WTC11 (cell line): ENCODE measurements at regions not wholly inside any gene's neighbourhood (a gene's known extent, or its start where the extent isn't known, plus 50 kb on each side); places are given as distances from the start of the nearest gene placed in this dataset.

Source experiments
- ATAC-seq: fragments of 200-7000 bp; cut with Tn5 transposase; 2 replicates; pipeline ENCODE4 v1.10.0; 2021; ENCODE audit warnings: mild to moderate bottlenecking, moderate library complexity
- CTCF ChIA-PET: fragments of 300-600 bp; sonication (Branson Sonifier 250); formaldehyde crosslinking; loops from one replicate; lab custom pipeline; 2021; ENCODE audit warnings: antibody characterized with exemption; lab: Charles Lee
- POLR2A ChIA-PET: fragments of 350-600 bp; sonication (Branson Sonifier 250); formaldehyde crosslinking; loops from one replicate; lab custom pipeline; 2021; ENCODE audit warnings: antibody characterized with exemption; lab: Charles Lee
- DNase-seq: peaks from one replicate; pipeline ENCODE4 v3.0.0; 2021; ENCODE audit warnings: low spot score
- H3K27ac Mint-ChIP-seq: 2 replicates; pipeline ENCODE4 v1.8.0; 2021; ENCODE audit warnings: mixed read lengths
- H3K27me3 Mint-ChIP-seq: 2 replicates; pipeline ENCODE4 v1.8.0; 2021; ENCODE audit warnings: low read depth, mild to moderate bottlenecking, moderate library complexity, mixed read lengths
- H3K36me3 Mint-ChIP-seq: 2 replicates; pipeline ENCODE4 v1.8.0; 2021; ENCODE audit warnings: mixed read lengths
- H3K4me1 Mint-ChIP-seq: 2 replicates; pipeline ENCODE4 v1.8.0; 2022; ENCODE audit warnings: mixed read lengths
- H3K4me3 Mint-ChIP-seq: 2 replicates; pipeline ENCODE4 v1.8.0; 2021; ENCODE audit warnings: mild to moderate bottlenecking, moderate library complexity, mixed read lengths
- H3K9me3 Mint-ChIP-seq: 2 replicates; pipeline ENCODE4 v1.8.0; 2021; ENCODE audit warnings: mixed read lengths
- CREM ChIP-seq: sonication (generic); formaldehyde crosslinking; IDR thresholded peaks from 2 replicates; pipeline ENCODE4 v1.8.1; 2022; ENCODE audit warnings: mild to moderate bottlenecking, missing genetic modification reagents, moderate library complexity
- GABPB1 ChIP-seq: sonication (generic); formaldehyde crosslinking; IDR thresholded peaks from 2 replicates; pipeline ENCODE4 v1.8.1; 2023; ENCODE audit warnings: mild to moderate bottlenecking, missing genetic modification reagents
- GRHL2 ChIP-seq: fragments of 250-450 bp; sonication (Bioruptor Pico); IDR thresholded peaks from 2 replicates; pipeline ENCODE4 v1.8.0; 2022; ENCODE audit warnings: mild to moderate bottlenecking, moderate library complexity; ENCODE audit not compliant: insufficient replicate concordance, severe bottlenecking
- GTF2I ChIP-seq: fragments of 250-450 bp; sonication (Bioruptor Pico); conservative IDR thresholded peaks from 2 replicates; pipeline ENCODE4 v1.4.0; 2021; ENCODE audit warnings: mild to moderate bottlenecking
- JUN ChIP-seq: sonication (generic); formaldehyde crosslinking; IDR thresholded peaks from 2 replicates; pipeline ENCODE4 v1.8.0; 2023; ENCODE audit warnings: mild to moderate bottlenecking, missing genetic modification reagents
- NFE2L1 ChIP-seq: sonication (generic); formaldehyde crosslinking; IDR thresholded peaks from 2 replicates; pipeline ENCODE4 v1.8.1; 2023; ENCODE audit warnings: missing genetic modification reagents
- NFYB ChIP-seq: sonication (generic); formaldehyde crosslinking; conservative IDR thresholded peaks from 2 replicates; pipeline ENCODE4 v1.8.0; 2022; ENCODE audit warnings: low read depth, missing genetic modification reagents
- NR1H2 ChIP-seq: sonication (generic); formaldehyde crosslinking; IDR thresholded peaks from 2 replicates; pipeline ENCODE4 v1.9.0; 2021; ENCODE audit warnings: mild to moderate bottlenecking, moderate library complexity, missing genetic modification reagents
- NR3C1 ChIP-seq: sonication (generic); formaldehyde crosslinking; conservative IDR thresholded peaks from 2 replicates; pipeline ENCODE4 v1.8.1; 2023; ENCODE audit warnings: low read depth, mild to moderate bottlenecking, missing genetic modification reagents
- PRRX2 ChIP-seq: fragments of 250-450 bp; sonication (Bioruptor Pico); IDR thresholded peaks from 2 replicates; pipeline ENCODE4 v1.8.0; 2021; ENCODE audit warnings: mild to moderate bottlenecking
- SMAD3 ChIP-seq: sonication (generic); formaldehyde crosslinking; IDR thresholded peaks from 2 replicates; pipeline ENCODE4 v1.8.0; 2022; ENCODE audit warnings: missing genetic modification reagents, mild to moderate bottlenecking, borderline replicate concordance
- SP1 ChIP-seq: sonication (generic); formaldehyde crosslinking; conservative IDR thresholded peaks from 2 replicates; pipeline ENCODE4 v1.8.1; 2022; ENCODE audit warnings: missing genetic modification reagents
- TCF7 ChIP-seq: sonication (generic); formaldehyde crosslinking; IDR thresholded peaks from 2 replicates; pipeline ENCODE4 v1.8.0; 2022; ENCODE audit warnings: mild to moderate bottlenecking, low read depth, missing genetic modification reagents, moderate library complexity
- ZBTB43 ChIP-seq: sonication (generic); formaldehyde crosslinking; IDR thresholded peaks from 2 replicates; pipeline ENCODE4 v1.8.1; 2023; ENCODE audit warnings: mild to moderate bottlenecking, missing genetic modification reagents
- ZNF232 ChIP-seq: sonication (generic); formaldehyde crosslinking; IDR thresholded peaks from 2 replicates; pipeline ENCODE4 v1.8.0; 2022; ENCODE audit warnings: mild to moderate bottlenecking, missing genetic modification reagents
- ZNF263 ChIP-seq: sonication (generic); formaldehyde crosslinking; IDR thresholded peaks from 2 replicates; pipeline ENCODE4 v1.8.1; 2022; ENCODE audit warnings: low read depth, mild to moderate bottlenecking, moderate library complexity, missing genetic modification reagents
- ZNF425 ChIP-seq: fragments of 250-450 bp; sonication (Bioruptor Pico); conservative IDR thresholded peaks from 2 replicates; pipeline ENCODE4 v1.9.0; 2021; ENCODE audit warnings: mild to moderate bottlenecking
- ZSCAN18 ChIP-seq: fragments of 250-450 bp; sonication (Bioruptor Pico); IDR thresholded peaks from 2 replicates; pipeline ENCODE4 v2.1.2; 2022; ENCODE audit warnings: mild to moderate bottlenecking, moderate library complexity
- TF ChIP-seq, protein P1 (sequence below): sonication (generic); formaldehyde crosslinking; IDR thresholded peaks from 2 replicates; pipeline ENCODE4 v1.8.0; 2023; ENCODE audit warnings: mild to moderate bottlenecking, missing genetic modification reagents
- TF ChIP-seq, protein P2 (sequence below): fragments of 200-600 bp; IDR thresholded peaks from 2 replicates; pipeline ENCODE4 v1.8.0; 2022; ENCODE audit warnings: antibody characterized with exemption
- TF ChIP-seq, protein P3 (sequence below): sonication (generic); formaldehyde crosslinking; conservative IDR thresholded peaks from 2 replicates; pipeline ENCODE4 v1.8.1; 2022; ENCODE audit warnings: mild to moderate bottlenecking, missing genetic modification reagents
- TF ChIP-seq, protein P4 (sequence below): fragments of 250-450 bp; sonication (Bioruptor Pico); IDR thresholded peaks from 2 replicates; pipeline ENCODE4 v1.9.0; 2021; ENCODE audit warnings: mild to moderate bottlenecking
- TF ChIP-seq, protein P5 (sequence below): sonication (generic); formaldehyde crosslinking; IDR thresholded peaks from 2 replicates; pipeline ENCODE4 v1.8.1; 2022; ENCODE audit warnings: mild to moderate bottlenecking, missing genetic modification reagents, moderate library complexity, borderline replicate concordance

GRCh38 chr9:14455243-14455642 is 141.3 kb upstream of the NFIB start:
- H3K27me3 Mint-ChIP-seq = no peaks in the 10 kb centered on the region
- POLR2A ChIA-PET = no interaction called here
- no peak overlapping the region for H3K4me3 Mint-ChIP-seq
- no peaks in the 10 kb centered on the region for H3K9me3 Mint-ChIP-seq
- CTCF ChIA-PET = no interaction called here
- H3K36me3 Mint-ChIP-seq = no peaks in the 10 kb centered on the region
- peaks cover 5% of the 10 kb centered on the region; the same call in 1 of the 2 replicates for H3K4me1 Mint-ChIP-seq
- TF ChIP-seq TCF7 (CRISPR knock-in tag) = no peak
- TF ChIP-seq GRHL2 = no peak
- no peak for TF ChIP-seq SP1
- TF ChIP-seq NFYB (CRISPR knock-in tag) = no peak
- TF ChIP-seq ZNF263 (CRISPR knock-in tag) = no peak
- TF ChIP-seq SMAD3 (CRISPR knock-in tag) = no peak
- no peak for TF ChIP-seq ZSCAN18
- TF ChIP-seq GABPB1 (CRISPR knock-in tag) = no peak
- no peak for TF ChIP-seq ZNF425 (CRISPR knock-in tag)
- TF ChIP-seq NR3C1 (CRISPR knock-in tag) = no peak
- TF ChIP-seq GTF2I = no peak
- TF ChIP-seq, protein P1, sequence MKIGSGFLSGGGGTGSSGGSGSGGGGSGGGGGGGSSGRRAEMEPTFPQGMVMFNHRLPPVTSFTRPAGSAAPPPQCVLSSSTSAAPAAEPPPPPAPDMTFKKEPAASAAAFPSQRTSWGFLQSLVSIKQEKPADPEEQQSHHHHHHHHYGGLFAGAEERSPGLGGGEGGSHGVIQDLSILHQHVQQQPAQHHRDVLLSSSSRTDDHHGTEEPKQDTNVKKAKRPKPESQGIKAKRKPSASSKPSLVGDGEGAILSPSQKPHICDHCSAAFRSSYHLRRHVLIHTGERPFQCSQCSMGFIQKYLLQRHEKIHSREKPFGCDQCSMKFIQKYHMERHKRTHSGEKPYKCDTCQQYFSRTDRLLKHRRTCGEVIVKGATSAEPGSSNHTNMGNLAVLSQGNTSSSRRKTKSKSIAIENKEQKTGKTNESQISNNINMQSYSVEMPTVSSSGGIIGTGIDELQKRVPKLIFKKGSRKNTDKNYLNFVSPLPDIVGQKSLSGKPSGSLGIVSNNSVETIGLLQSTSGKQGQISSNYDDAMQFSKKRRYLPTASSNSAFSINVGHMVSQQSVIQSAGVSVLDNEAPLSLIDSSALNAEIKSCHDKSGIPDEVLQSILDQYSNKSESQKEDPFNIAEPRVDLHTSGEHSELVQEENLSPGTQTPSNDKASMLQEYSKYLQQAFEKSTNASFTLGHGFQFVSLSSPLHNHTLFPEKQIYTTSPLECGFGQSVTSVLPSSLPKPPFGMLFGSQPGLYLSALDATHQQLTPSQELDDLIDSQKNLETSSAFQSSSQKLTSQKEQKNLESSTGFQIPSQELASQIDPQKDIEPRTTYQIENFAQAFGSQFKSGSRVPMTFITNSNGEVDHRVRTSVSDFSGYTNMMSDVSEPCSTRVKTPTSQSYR (CRISPR knock-in tag) = no peak
- no peak for TF ChIP-seq NR1H2
- no peak for TF ChIP-seq PRRX2 (CRISPR knock-in tag)
- no peak for TF ChIP-seq NFE2L1 (CRISPR knock-in tag)
- TF ChIP-seq, protein P2, sequence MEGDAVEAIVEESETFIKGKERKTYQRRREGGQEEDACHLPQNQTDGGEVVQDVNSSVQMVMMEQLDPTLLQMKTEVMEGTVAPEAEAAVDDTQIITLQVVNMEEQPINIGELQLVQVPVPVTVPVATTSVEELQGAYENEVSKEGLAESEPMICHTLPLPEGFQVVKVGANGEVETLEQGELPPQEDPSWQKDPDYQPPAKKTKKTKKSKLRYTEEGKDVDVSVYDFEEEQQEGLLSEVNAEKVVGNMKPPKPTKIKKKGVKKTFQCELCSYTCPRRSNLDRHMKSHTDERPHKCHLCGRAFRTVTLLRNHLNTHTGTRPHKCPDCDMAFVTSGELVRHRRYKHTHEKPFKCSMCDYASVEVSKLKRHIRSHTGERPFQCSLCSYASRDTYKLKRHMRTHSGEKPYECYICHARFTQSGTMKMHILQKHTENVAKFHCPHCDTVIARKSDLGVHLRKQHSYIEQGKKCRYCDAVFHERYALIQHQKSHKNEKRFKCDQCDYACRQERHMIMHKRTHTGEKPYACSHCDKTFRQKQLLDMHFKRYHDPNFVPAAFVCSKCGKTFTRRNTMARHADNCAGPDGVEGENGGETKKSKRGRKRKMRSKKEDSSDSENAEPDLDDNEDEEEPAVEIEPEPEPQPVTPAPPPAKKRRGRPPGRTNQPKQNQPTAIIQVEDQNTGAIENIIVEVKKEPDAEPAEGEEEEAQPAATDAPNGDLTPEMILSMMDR = no peak
- ATAC-seq (no peak), DNase-seq (no peak)
- no peak overlapping the region for H3K27ac Mint-ChIP-seq

DNA sequence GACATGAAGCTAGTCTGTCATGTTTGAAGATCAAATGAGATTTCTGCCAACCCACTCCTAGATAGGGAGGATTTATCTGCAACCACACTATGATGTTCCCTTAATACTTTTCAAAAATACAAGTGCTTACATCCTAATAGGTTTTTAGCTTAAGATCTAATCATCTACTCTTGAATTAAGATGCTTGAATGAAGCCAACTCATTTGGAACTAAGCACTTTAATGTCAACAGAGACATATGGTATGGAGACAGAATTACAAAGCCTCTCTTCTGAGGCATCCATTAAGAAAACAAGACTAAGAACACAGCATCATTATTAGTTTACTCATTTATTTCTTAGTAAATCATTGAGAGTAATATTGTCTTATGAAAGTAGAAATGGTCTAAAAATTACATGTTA is 139.3 kb upstream of the NFIB start:
- Mint-ChIP-seq H3K9me3 (no peaks in the 10 kb centered on the region), H3K27ac (no peak overlapping the region)
- ATAC-seq = no peak
- POLR2A ChIA-PET = no interaction called here
- TF ChIP-seq CREM (CRISPR knock-in tag) (no peak), ZNF232 (CRISPR knock-in tag) (no peak), JUN (CRISPR knock-in tag) (no peak), ZBTB43 (no peak)
- TF ChIP-seq, protein P3, sequence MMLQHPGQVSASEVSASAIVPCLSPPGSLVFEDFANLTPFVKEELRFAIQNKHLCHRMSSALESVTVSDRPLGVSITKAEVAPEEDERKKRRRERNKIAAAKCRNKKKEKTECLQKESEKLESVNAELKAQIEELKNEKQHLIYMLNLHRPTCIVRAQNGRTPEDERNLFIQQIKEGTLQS (CRISPR knock-in tag) = no peak
- TF ChIP-seq, protein P4, sequence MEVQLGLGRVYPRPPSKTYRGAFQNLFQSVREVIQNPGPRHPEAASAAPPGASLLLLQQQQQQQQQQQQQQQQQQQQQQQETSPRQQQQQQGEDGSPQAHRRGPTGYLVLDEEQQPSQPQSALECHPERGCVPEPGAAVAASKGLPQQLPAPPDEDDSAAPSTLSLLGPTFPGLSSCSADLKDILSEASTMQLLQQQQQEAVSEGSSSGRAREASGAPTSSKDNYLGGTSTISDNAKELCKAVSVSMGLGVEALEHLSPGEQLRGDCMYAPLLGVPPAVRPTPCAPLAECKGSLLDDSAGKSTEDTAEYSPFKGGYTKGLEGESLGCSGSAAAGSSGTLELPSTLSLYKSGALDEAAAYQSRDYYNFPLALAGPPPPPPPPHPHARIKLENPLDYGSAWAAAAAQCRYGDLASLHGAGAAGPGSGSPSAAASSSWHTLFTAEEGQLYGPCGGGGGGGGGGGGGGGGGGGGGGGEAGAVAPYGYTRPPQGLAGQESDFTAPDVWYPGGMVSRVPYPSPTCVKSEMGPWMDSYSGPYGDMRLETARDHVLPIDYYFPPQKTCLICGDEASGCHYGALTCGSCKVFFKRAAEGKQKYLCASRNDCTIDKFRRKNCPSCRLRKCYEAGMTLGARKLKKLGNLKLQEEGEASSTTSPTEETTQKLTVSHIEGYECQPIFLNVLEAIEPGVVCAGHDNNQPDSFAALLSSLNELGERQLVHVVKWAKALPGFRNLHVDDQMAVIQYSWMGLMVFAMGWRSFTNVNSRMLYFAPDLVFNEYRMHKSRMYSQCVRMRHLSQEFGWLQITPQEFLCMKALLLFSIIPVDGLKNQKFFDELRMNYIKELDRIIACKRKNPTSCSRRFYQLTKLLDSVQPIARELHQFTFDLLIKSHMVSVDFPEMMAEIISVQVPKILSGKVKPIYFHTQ (CRISPR knock-in tag) = no peak
- TF ChIP-seq, protein P5, sequence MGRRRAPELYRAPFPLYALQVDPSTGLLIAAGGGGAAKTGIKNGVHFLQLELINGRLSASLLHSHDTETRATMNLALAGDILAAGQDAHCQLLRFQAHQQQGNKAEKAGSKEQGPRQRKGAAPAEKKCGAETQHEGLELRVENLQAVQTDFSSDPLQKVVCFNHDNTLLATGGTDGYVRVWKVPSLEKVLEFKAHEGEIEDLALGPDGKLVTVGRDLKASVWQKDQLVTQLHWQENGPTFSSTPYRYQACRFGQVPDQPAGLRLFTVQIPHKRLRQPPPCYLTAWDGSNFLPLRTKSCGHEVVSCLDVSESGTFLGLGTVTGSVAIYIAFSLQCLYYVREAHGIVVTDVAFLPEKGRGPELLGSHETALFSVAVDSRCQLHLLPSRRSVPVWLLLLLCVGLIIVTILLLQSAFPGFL (CRISPR knock-in tag) = no peak
- TF ChIP-seq, all 79 proteins: peak for 0
- Mint-ChIP-seq H3K27me3 (no peaks in the 10 kb centered on the region), H3K4me3 (no peak overlapping the region), H3K4me1 (peaks cover 5% of the 10 kb centered on the region; the same call in 1 of the 2 replicates), H3K36me3 (no peaks in the 10 kb centered on the region)
- DNase-seq = no peak
- CTCF ChIA-PET = interaction anchor here (0.7 kb wide), 1 partner anchor 1162 kb away, joined by 3 read pairs; no protein-coding TSS in a partner anchor
